ENCODE measurements at regions not wholly inside any gene's neighbourhood (a gene's known extent, or its start where the extent isn't known, plus 50 kb on each side); places are given as distances from the start of the nearest gene placed in this dataset.

GRCh38 chr10:47070541-47070940 is 159.3 kb downstream of the PTPN20 start:
- H3K27ac ChIP-seq: no peak overlapping the region
- no peaks in the 10 kb centered on the region for H3K4me1 ChIP-seq
- intact Hi-C loops (cut with DNase I): no loop called here
- H3K36me3 ChIP-seq: no peaks in the 10 kb centered on the region
- TF ChIP-seq POLR2AphosphoS5 (IDR thresholded peaks at IDR 0.05; ENCODE audit: insufficient read depth in 1 of 2, low read depth in 1 of 2) (no peak), POLR2A (IDR thresholded peaks at IDR 0.05) (no peak), CTCF (IDR thresholded peaks at IDR 0.05) (no peak)
- no peak for DNase-seq (ENCODE audit: extremely low spot score in 2 of 2)
- no peaks in the 10 kb centered on the region for H3K27me3 ChIP-seq
- H3K9me3 ChIP-seq: no peaks in the 10 kb centered on the region
- no peak overlapping the region for H3K4me3 ChIP-seq

GRCh38 chr10:47071891-47072290 is 160.7 kb downstream of the PTPN20 start:
- TF ChIP-seq POLR2A (IDR thresholded peaks at IDR 0.05): no peak
- no peak for TF ChIP-seq CTCF (IDR thresholded peaks at IDR 0.05)
- no peak for TF ChIP-seq POLR2AphosphoS5 (IDR thresholded peaks at IDR 0.05; ENCODE audit: insufficient read depth in 1 of 2, low read depth in 1 of 2)
- DNase-seq (ENCODE audit: extremely low spot score in 2 of 2): no peak
- Histone ChIP-seq H3K36me3 (no peaks in the 10 kb centered on the region), H3K4me3 (no peak overlapping the region), H3K9me3 (no peaks in the 10 kb centered on the region), H3K4me1 (no peaks in the 10 kb centered on the region), H3K27me3 (no peaks in the 10 kb centered on the region), H3K27ac (no peak overlapping the region)
- intact Hi-C loops (cut with DNase I): no loop called here

GRCh38 chr10:47073967-47074366 is 162.7 kb downstream of the PTPN20 start:
- H3K4me1 ChIP-seq: no peaks in the 10 kb centered on the region
- intact Hi-C loops (cut with DNase I): no loop called here
- no peaks in the 10 kb centered on the region for H3K27me3 ChIP-seq
- H3K36me3 ChIP-seq: no peaks in the 10 kb centered on the region
- no peaks in the 10 kb centered on the region for H3K9me3 ChIP-seq
- TF ChIP-seq POLR2AphosphoS5 (IDR thresholded peaks at IDR 0.05; ENCODE audit: insufficient read depth in 1 of 2, low read depth in 1 of 2): no peak
- TF ChIP-seq POLR2A (IDR thresholded peaks at IDR 0.05): no peak
- no peak for TF ChIP-seq CTCF (IDR thresholded peaks at IDR 0.05)
- peak in 1 of 2 donors; percentile 22 for DNase-seq (ENCODE audit: extremely low spot score in 2 of 2)
- H3K4me3 ChIP-seq: no peak overlapping the region
- no peak overlapping the region for H3K27ac ChIP-seq

- DNase-seq (ENCODE audit: extremely low spot score in 2 of 2): peak in 1 of 2 donors; percentile 67
- no peaks in the 10 kb centered on the region for H3K36me3 ChIP-seq
- no peaks in the 10 kb centered on the region for H3K9me3 ChIP-seq
- H3K4me3 ChIP-seq: no peak overlapping the region
- no peaks in the 10 kb centered on the region for H3K4me1 ChIP-seq
- TF ChIP-seq POLR2AphosphoS5 (IDR thresholded peaks at IDR 0.05; ENCODE audit: insufficient read depth in 1 of 2, low read depth in 1 of 2): no peak
- no peak for TF ChIP-seq CTCF (IDR thresholded peaks at IDR 0.05)
- TF ChIP-seq POLR2A (IDR thresholded peaks at IDR 0.05): no peak
- no peak overlapping the region for H3K27ac ChIP-seq
- H3K27me3 ChIP-seq: no peaks in the 10 kb centered on the region
- intact Hi-C loops (cut with DNase I): no loop called here
These were observed 165.7 kb downstream of the PTPN20 start for GRCh38 chr10:47076949-47077361.

GRCh38 chr10:47077386-47077785 is 166.2 kb downstream of the PTPN20 start:
- H3K36me3 ChIP-seq: no peaks in the 10 kb centered on the region
- peak; percentile 27 to 43 for DNase-seq (ENCODE audit: extremely low spot score in 2 of 2)
- TF ChIP-seq POLR2AphosphoS5 (IDR thresholded peaks at IDR 0.05; ENCODE audit: insufficient read depth in 1 of 2, low read depth in 1 of 2) (no peak), CTCF (IDR thresholded peaks at IDR 0.05) (no peak), POLR2A (IDR thresholded peaks at IDR 0.05) (no peak)
- intact Hi-C loops (cut with DNase I): no loop called here
- H3K27ac ChIP-seq: no peak overlapping the region
- no peaks in the 10 kb centered on the region for H3K4me1 ChIP-seq
- no peaks in the 10 kb centered on the region for H3K27me3 ChIP-seq
- no peak overlapping the region for H3K4me3 ChIP-seq
- no peaks in the 10 kb centered on the region for H3K9me3 ChIP-seq

Measured in vagina (tissue), 2 donors.